GM12878 (cell line): ENCODE measurements at regions not wholly inside any gene's neighbourhood (a gene's known extent, or its start where the extent isn't known, plus 50 kb on each side); places are given as distances from the start of the nearest gene placed in this dataset.

Source experiments
- ATAC-seq: fragments of 200-7000 bp; cut with Tn5 transposase; 3 replicates; pipeline ENCODE4 v1.9.1; 2020; ENCODE audit warnings: mild to moderate bottlenecking, moderate library complexity
- BruUV-seq: library from RNA; stranded (reverse); fragments of 400-500 nt; replicated peaks from 2 replicates; lab custom pipeline; 2021; lab: Mats Ljungman, UMichigan
- CTCF ChIA-PET: fragments of 300-600 bp; sonication (Branson Sonifier 250); formaldehyde crosslinking; extraction: SDS; loops from one replicate; lab custom pipeline; 2021; ENCODE audit warnings: inconsistent platforms; lab: Yijun Ruan, JAX
- POLR2A ChIA-PET: fragments of 350-600 bp; formaldehyde crosslinking; extraction: SDS; loops from one replicate; lab custom pipeline; 2021; ENCODE audit warnings: inconsistent platforms; lab: Charles Lee
- RAD21 ChIA-PET: fragments of 300-600 bp; sonication (Branson Sonifier 250); formaldehyde crosslinking; loops from one replicate; lab custom pipeline; 2023; ENCODE audit warnings: antibody characterized with exemption; ENCODE audit not compliant: unreplicated experiment; lab: Charles Lee
- SMC1A ChIA-PET: fragments of 300-600 bp; sonication (Branson Sonifier 250); formaldehyde crosslinking; loops from one replicate; lab custom pipeline; 2023; ENCODE audit not compliant: unreplicated experiment, uncharacterized antibody; lab: Charles Lee
- DNase-seq: peaks from one replicate; pipeline ENCODE4 v3.0.0-alpha.2; 2011; ENCODE audit warnings: low read depth, low spot score
- FAIRE-seq: peaks from 3 replicates; lab custom pipeline; 2011; peaks lifted over from hg19 to GRCh38; lab: Jason Lieb, UNC
- H2AFZ ChIP-seq: 2 replicates; pipeline ENCODE4 v1.6.0; 2011; ENCODE audit warnings: low read depth, low read length, control low read depth; ENCODE audit not compliant: control insufficient read depth
- H3K27ac ChIP-seq: 2 replicates; pipeline ENCODE4 v1.5.1; 2011; ENCODE audit warnings: control low read depth; ENCODE audit not compliant: control insufficient read depth, insufficient read depth
- H3K27me3 ChIP-seq, 2 experiments: replicated peaks in 1 of 2; 2 replicates each; pipeline versions ENCODE4 v1.6.0 to v1.6.1; 2011; ENCODE audit warnings: low read length in 1 of 2; ENCODE audit not compliant: control insufficient read depth in 2 of 2, insufficient read depth in 2 of 2
- H3K36me3 ChIP-seq, 2 experiments: 2 replicates each; pipeline ENCODE4 v1.5.1; 2011; ENCODE audit warnings: low read length in 1 of 2; ENCODE audit not compliant: control insufficient read depth in 2 of 2, insufficient read depth in 2 of 2
- H3K4me1 ChIP-seq: 2 replicates; pipeline ENCODE4 v1.6.1; 2011; ENCODE audit warnings: mild to moderate bottlenecking, low read length, moderate library complexity, mixed read lengths; ENCODE audit not compliant: control insufficient read depth, insufficient read depth
- H3K4me2 ChIP-seq: 2 replicates; pipeline ENCODE4 v1.6.0; 2011; ENCODE audit warnings: control low read depth; ENCODE audit not compliant: control insufficient read depth, insufficient read depth
- H3K4me3 ChIP-seq: fragments of 200-600 bp; sonication (generic); 2 replicates; pipeline ENCODE4 v1.5.1; 2016
- H3K79me2 ChIP-seq: 2 replicates; pipeline ENCODE4 v1.6.0; 2011; ENCODE audit warnings: low read length; ENCODE audit not compliant: control insufficient read depth, insufficient read depth
- H3K9ac ChIP-seq: 2 replicates; pipeline ENCODE4 v1.8.0; 2011; ENCODE audit warnings: low read length, control low read depth, mixed read lengths; ENCODE audit not compliant: control insufficient read depth, insufficient read depth
- H3K9me3 ChIP-seq: replicated peaks from 3 replicates; pipeline ENCODE4 v1.5.1; 2011; ENCODE audit warnings: mild to moderate bottlenecking, low read length; ENCODE audit not compliant: control insufficient read depth, insufficient read depth
- H4K20me1 ChIP-seq: 2 replicates; pipeline ENCODE4 v1.6.0; 2011; ENCODE audit not compliant: control insufficient read depth, insufficient read depth
- ASH2L ChIP-seq: fragments of 300-600, 200-600 bp; sonication (generic); IDR thresholded peaks from 2 replicates; pipeline ENCODE4 v1.6.1; 2017; ENCODE audit warnings: low read depth, mild to moderate bottlenecking, borderline replicate concordance
- ATF7 ChIP-seq: fragments of 450-650 bp; IDR thresholded peaks from 2 replicates; pipeline ENCODE4 v1.6.1; 2016; ENCODE audit warnings: low read depth, mild to moderate bottlenecking
- CBX5 ChIP-seq: sonication (generic); IDR thresholded peaks from 2 replicates; pipeline ENCODE4 v1.6.1; 2016; ENCODE audit warnings: low read depth, moderate library complexity, mild to moderate bottlenecking, inconsistent platforms
- CHD1 ChIP-seq: IDR thresholded peaks from 2 replicates; pipeline ENCODE4 v1.6.1; 2012; ENCODE audit warnings: low read depth, low read length, improper control_type of control experiment
- ETV6 ChIP-seq, 2 experiments: fragments of 450-650 bp in 1 of 2; IDR thresholded peaks in 1 of 2; conservative IDR thresholded peaks in 1 of 2; 2 replicates each; pipeline ENCODE4 v1.6.1; 2014; ENCODE audit warnings: antibody characterized with exemption in 1 of 2, borderline replicate concordance in 1 of 2, low read depth in 1 of 2, mild to moderate bottlenecking in 1 of 2, moderate library complexity in 1 of 2
- GATAD2B ChIP-seq: fragments of 450-650 bp; conservative IDR thresholded peaks from 2 replicates; pipeline ENCODE4 v1.6.1; 2017; ENCODE audit warnings: low read depth, mild to moderate bottlenecking, moderate library complexity
- IKZF1 ChIP-seq: fragments of 450-650 bp; conservative IDR thresholded peaks from 2 replicates; pipeline ENCODE4 v1.6.1; 2017; ENCODE audit warnings: antibody characterized with exemption, mild to moderate bottlenecking
- JUNB ChIP-seq: IDR thresholded peaks from 2 replicates; pipeline ENCODE4 v1.6.1; 2016; ENCODE audit warnings: antibody characterized with exemption, mild to moderate bottlenecking
- NR2C2 ChIP-seq: IDR thresholded peaks from 2 replicates; pipeline ENCODE4 v1.6.1; 2011; ENCODE audit warnings: borderline replicate concordance, low read depth; ENCODE audit not compliant: control insufficient read depth, insufficient read length
- RCOR1 ChIP-seq: conservative IDR thresholded peaks from 2 replicates; pipeline ENCODE4 v1.6.1; 2012; ENCODE audit warnings: low read depth, low read length, improper control_type of control experiment
- SPI1 ChIP-seq: IDR thresholded peaks from 2 replicates; pipeline ENCODE4 v1.6.1; 2011; ENCODE audit warnings: low read depth, mild to moderate bottlenecking, low read length, moderate library complexity, borderline replicate concordance; ENCODE audit not compliant: insufficient read depth
- TAF1 ChIP-seq: IDR thresholded peaks from 2 replicates; pipeline ENCODE4 v1.6.1; 2011; ENCODE audit warnings: mild to moderate bottlenecking, low read depth, low read length, borderline replicate concordance
- WGBS: methylation state at CpG from one replicate; pipeline ENCODE4 v1.1.6; 2016; ENCODE audit warnings: low lambda C conversion rate; ENCODE audit not compliant: insufficient replicate concordance, insufficient coverage; ENCODE audit errors: missing lambda C conversion rate; 5-methylcytosine and 5-hydroxymethylcytosine counted together
- in situ Hi-C: fragments of 300-500 bp; cut with MboI; formaldehyde crosslinking; loops from 9 replicates; pipeline ENCODE4 v1.14.3; 2018; ENCODE audit warnings: mixed read lengths
- intact Hi-C: fragments of 100-400 bp; cut with micrococcal nuclease; formaldehyde crosslinking; loops from one replicate; pipeline ENCODE4 v1.14.2; 2022; ENCODE audit not compliant: unreplicated experiment
- TF ChIP-seq, protein P1 (sequence below): fragments of 450-650 bp; IDR thresholded peaks from 2 replicates; pipeline ENCODE4 v1.6.1; 2017; ENCODE audit warnings: mild to moderate bottlenecking, moderate library complexity
- TF ChIP-seq, protein P2 (sequence below): IDR thresholded peaks from 2 replicates; pipeline ENCODE4 v1.6.1; 2011; ENCODE audit warnings: borderline replicate concordance, low read depth, mild to moderate bottlenecking, moderate library complexity, mixed read lengths, low read length; ENCODE audit not compliant: insufficient read depth; ENCODE audit errors: extremely low read length
- TF ChIP-seq, protein P3 (sequence below): IDR thresholded peaks from 2 replicates; pipeline ENCODE4 v1.6.1; 2012; ENCODE audit warnings: low read depth, low read length, improper control_type of control experiment

DNA sequence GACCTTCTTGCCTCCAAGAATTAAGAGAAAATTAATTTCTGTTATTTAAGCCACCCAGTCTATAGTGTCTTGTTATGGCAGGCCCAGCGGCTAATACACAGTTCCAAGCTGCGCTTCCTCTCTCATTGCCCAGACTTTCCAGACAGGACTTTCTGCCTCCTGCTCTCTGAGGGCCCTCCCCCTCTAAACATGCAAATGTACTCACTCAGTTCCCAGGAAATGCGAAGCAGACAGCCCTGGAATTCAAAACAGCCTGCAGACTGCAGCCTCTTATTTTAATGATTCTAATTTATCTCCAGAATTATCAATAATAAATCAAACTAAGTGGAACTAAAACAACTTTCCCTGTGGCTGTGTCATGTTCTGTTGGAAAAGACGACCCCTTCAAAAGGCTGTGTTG is 115.5 kb upstream of the ISX start (continued):
- TF ChIP-seq, protein P1, sequence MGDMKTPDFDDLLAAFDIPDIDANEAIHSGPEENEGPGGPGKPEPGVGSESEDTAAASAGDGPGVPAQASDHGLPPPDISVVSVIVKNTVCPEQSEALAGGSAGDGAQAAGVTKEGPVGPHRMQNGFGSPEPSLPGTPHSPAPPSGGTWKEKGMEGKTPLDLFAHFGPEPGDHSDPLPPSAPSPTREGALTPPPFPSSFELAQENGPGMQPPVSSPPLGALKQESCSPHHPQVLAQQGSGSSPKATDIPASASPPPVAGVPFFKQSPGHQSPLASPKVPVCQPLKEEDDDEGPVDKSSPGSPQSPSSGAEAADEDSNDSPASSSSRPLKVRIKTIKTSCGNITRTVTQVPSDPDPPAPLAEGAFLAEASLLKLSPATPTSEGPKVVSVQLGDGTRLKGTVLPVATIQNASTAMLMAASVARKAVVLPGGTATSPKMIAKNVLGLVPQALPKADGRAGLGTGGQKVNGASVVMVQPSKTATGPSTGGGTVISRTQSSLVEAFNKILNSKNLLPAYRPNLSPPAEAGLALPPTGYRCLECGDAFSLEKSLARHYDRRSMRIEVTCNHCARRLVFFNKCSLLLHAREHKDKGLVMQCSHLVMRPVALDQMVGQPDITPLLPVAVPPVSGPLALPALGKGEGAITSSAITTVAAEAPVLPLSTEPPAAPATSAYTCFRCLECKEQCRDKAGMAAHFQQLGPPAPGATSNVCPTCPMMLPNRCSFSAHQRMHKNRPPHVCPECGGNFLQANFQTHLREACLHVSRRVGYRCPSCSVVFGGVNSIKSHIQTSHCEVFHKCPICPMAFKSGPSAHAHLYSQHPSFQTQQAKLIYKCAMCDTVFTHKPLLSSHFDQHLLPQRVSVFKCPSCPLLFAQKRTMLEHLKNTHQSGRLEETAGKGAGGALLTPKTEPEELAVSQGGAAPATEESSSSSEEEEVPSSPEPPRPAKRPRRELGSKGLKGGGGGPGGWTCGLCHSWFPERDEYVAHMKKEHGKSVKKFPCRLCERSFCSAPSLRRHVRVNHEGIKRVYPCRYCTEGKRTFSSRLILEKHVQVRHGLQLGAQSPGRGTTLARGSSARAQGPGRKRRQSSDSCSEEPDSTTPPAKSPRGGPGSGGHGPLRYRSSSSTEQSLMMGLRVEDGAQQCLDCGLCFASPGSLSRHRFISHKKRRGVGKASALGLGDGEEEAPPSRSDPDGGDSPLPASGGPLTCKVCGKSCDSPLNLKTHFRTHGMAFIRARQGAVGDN = no peak
- TF ChIP-seq ETV6 (conservative IDR thresholded peaks at IDR 0.05 in 1 of 2, IDR thresholded peaks at IDR 0.05 in 1 of 2; ENCODE audit: borderline replicate concordance in 1 of 2, low read depth in 1 of 2) = no peak
- TF ChIP-seq, all 136 proteins: peak for 0

DNA sequence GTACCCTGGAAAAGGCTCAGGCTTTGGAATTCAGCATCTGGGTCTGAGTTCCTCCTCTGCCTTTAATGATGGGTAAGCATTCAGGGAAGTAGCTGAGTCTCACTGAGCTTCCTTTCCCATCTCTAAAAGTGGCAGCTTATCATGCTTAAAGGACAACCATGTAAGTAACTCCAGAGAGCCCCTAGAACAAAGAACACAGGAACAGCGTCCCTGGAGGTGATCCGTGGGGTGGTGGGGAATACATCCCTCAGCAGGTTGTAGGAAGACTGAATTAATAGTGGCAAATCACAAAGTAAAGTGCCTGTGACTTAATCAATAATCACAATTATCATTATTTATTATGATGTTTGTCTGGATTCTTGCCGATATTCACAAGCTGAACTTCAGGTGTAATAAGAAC is 114.7 kb upstream of the ISX start:
- no peaks in the 10 kb centered on the region for H3K79me2 ChIP-seq
- H3K4me1 ChIP-seq = no peaks in the 10 kb centered on the region
- no peaks in the 10 kb centered on the region for H3K27me3 ChIP-seq
- BruUV-seq = no TSS peak
- no peak overlapping the region for H3K9ac ChIP-seq
- no peak overlapping the region for H2AFZ ChIP-seq
- in situ Hi-C loops (loop anchor here (5.0 kb wide), 1 partner anchor 201 kb away; no protein-coding TSS in a partner anchor), intact Hi-C loops (no loop called here)
- DNase-seq = no peak
- CTCF ChIA-PET = interaction anchor here (1.1 kb wide), 1 partner anchor 14 kb away, joined by 3 read pairs; no protein-coding TSS in a partner anchor
- TF ChIP-seq CHD1 = no peak
- no peak for TF ChIP-seq IKZF1
- TF ChIP-seq TAF1 = no peak
- TF ChIP-seq, protein P2, sequence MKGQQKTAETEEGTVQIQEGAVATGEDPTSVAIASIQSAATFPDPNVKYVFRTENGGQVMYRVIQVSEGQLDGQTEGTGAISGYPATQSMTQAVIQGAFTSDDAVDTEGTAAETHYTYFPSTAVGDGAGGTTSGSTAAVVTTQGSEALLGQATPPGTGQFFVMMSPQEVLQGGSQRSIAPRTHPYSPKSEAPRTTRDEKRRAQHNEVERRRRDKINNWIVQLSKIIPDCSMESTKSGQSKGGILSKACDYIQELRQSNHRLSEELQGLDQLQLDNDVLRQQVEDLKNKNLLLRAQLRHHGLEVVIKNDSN = no peak
- TF ChIP-seq, protein P3, sequence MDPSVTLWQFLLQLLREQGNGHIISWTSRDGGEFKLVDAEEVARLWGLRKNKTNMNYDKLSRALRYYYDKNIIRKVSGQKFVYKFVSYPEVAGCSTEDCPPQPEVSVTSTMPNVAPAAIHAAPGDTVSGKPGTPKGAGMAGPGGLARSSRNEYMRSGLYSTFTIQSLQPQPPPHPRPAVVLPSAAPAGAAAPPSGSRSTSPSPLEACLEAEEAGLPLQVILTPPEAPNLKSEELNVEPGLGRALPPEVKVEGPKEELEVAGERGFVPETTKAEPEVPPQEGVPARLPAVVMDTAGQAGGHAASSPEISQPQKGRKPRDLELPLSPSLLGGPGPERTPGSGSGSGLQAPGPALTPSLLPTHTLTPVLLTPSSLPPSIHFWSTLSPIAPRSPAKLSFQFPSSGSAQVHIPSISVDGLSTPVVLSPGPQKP = no peak
- no peak for TF ChIP-seq JUNB
- TF ChIP-seq NR2C2 = no peak
- no peak for TF ChIP-seq CBX5
- TF ChIP-seq ASH2L = no peak
- TF ChIP-seq ATF7 = no peak
- no peak for TF ChIP-seq GATAD2B
- TF ChIP-seq RCOR1 = no peak
- TF ChIP-seq SPI1 = no peak
- H3K4me2 ChIP-seq = no peak overlapping the region
- H4K20me1 ChIP-seq = no peaks in the 10 kb centered on the region
- no peak for FAIRE-seq
- no peaks in the 10 kb centered on the region; a peak in 1 of 4 replicates for H3K36me3 ChIP-seq
- no peaks in the 10 kb centered on the region for H3K9me3 ChIP-seq
- WGBS = 84% methylated on average over 3 of the region's 3 CpGs
- no peak for ATAC-seq
- SMC1A ChIA-PET = no interaction called here
- no peak overlapping the region for H3K27ac ChIP-seq
- no peak overlapping the region for H3K4me3 ChIP-seq
- POLR2A ChIA-PET = no interaction called here
- RAD21 ChIA-PET = no interaction called here
